IMR-90 (cell line): ENCODE measurements at regions not wholly inside any gene's neighbourhood (a gene's known extent, or its start where the extent isn't known, plus 50 kb on each side); places are given as distances from the start of the nearest gene placed in this dataset.

ENCODE experiments used
- ATAC-seq: fragments of 200-7000 bp; cut with Tn5 transposase; 2 replicates; pipeline ENCODE4 v1.9.1; 2020; ENCODE audit warnings: low read depth, mild to moderate bottlenecking, moderate library complexity
- BruUV-seq: library from RNA; stranded (reverse); fragments of 400-500 nt; replicated peaks from 2 replicates; lab custom pipeline; 2021; lab: Mats Ljungman, UMichigan
- CTCF ChIA-PET: fragments of 300-600 bp; formaldehyde crosslinking; extraction: SDS; loops from one replicate; lab custom pipeline; 2021; ENCODE audit warnings: antibody characterized with exemption; lab: Yijun Ruan, JAX
- POLR2A ChIA-PET: fragments of 300-600 bp; sonication (Branson Sonifier 250); formaldehyde crosslinking; loops from one replicate; lab custom pipeline; 2022; ENCODE audit warnings: antibody characterized with exemption; ENCODE audit not compliant: unreplicated experiment; lab: Charles Lee
- DNase-seq: peaks from one replicate; pipeline ENCODE4 v3.0.0; 2013
- H2AFZ ChIP-seq: replicated peaks from 2 replicates; pipeline ENCODE3; 2013; ENCODE audit warnings: low read length, mild to moderate bottlenecking; ENCODE audit not compliant: poor library complexity
- H2AK5ac ChIP-seq: 2 replicates; pipeline ENCODE4 v1.6.1; 2013; ENCODE audit warnings: low read depth, low read length, inconsistent platforms
- H2AK9ac ChIP-seq: replicated peaks from 2 replicates; pipeline ENCODE3; 2013; ENCODE audit warnings: mild to moderate bottlenecking, low read depth, low read length, moderate library complexity; ENCODE audit not compliant: poor library complexity
- H2BK120ac ChIP-seq: 2 replicates; pipeline ENCODE4 v1.6.1; 2013; ENCODE audit warnings: low read depth, low read length, inconsistent platforms
- H2BK15ac ChIP-seq: 3 replicates; pipeline ENCODE4 v1.6.1; 2013; ENCODE audit warnings: low read depth, low read length, inconsistent platforms
- H2BK20ac ChIP-seq: 2 replicates; pipeline ENCODE4 v1.6.1; 2013; ENCODE audit warnings: low read depth, mild to moderate bottlenecking, inconsistent platforms, low read length, moderate library complexity
- H2BK5ac ChIP-seq: 2 replicates; pipeline ENCODE4 v1.6.1; 2013; ENCODE audit warnings: mild to moderate bottlenecking, low read depth, low read length, inconsistent platforms; ENCODE audit not compliant: poor library complexity, severe bottlenecking
- H3K14ac ChIP-seq: replicated peaks from 2 replicates; pipeline ENCODE4 v1.6.1; 2013; ENCODE audit warnings: low read depth, low read length, inconsistent platforms
- H3K18ac ChIP-seq: 2 replicates; pipeline ENCODE4 v1.6.1; 2013; ENCODE audit warnings: low read depth, low read length, control low read depth
- H3K23ac ChIP-seq: 2 replicates; pipeline ENCODE4 v1.6.1; 2013; ENCODE audit warnings: low read depth, low read length, inconsistent platforms
- H3K27ac ChIP-seq: 2 replicates; pipeline ENCODE4 v1.5.1; 2013; ENCODE audit warnings: mild to moderate bottlenecking, control low read depth, low read length; ENCODE audit not compliant: insufficient read depth
- H3K27me3 ChIP-seq: 2 replicates; pipeline ENCODE4 v1.6.1; 2013; ENCODE audit warnings: low read length; ENCODE audit not compliant: control insufficient read depth, insufficient read depth
- H3K36me3 ChIP-seq: 2 replicates; pipeline ENCODE4 v1.6.1; 2013; ENCODE audit warnings: low read length, mixed read lengths; ENCODE audit not compliant: control insufficient read depth, insufficient read depth
- H3K4ac ChIP-seq: 2 replicates; pipeline ENCODE4 v1.6.1; 2013; ENCODE audit warnings: low read depth, low read length, inconsistent platforms
- H3K4me1 ChIP-seq: 2 replicates; pipeline ENCODE4 v1.6.1; 2013; ENCODE audit warnings: low read length, mixed read lengths; ENCODE audit not compliant: control insufficient read depth, insufficient read depth
- H3K4me2 ChIP-seq: 2 replicates; pipeline ENCODE4 v1.6.1; 2013; ENCODE audit warnings: low read depth, mild to moderate bottlenecking, control low read depth, low read length, moderate library complexity
- H3K4me3 ChIP-seq: 2 replicates; pipeline ENCODE4 v1.5.1; 2013; ENCODE audit warnings: low read depth, mild to moderate bottlenecking, control low read depth, low read length, moderate library complexity; ENCODE audit not compliant: insufficient read depth
- H3K56ac ChIP-seq: 2 replicates; pipeline ENCODE4 v1.6.1; 2013; ENCODE audit warnings: low read length, inconsistent platforms; ENCODE audit not compliant: insufficient read depth; ENCODE audit errors: extremely low read depth
- H3K79me1 ChIP-seq, 2 experiments: 2 replicates each; pipeline ENCODE4 v1.6.1; 2013; ENCODE audit warnings: low read length in 2 of 2, inconsistent platforms in 1 of 2, low read depth in 1 of 2
- H3K9ac ChIP-seq: 2 replicates; pipeline ENCODE4 v1.6.1; 2013; ENCODE audit warnings: low read depth, low read length, control low read depth
- H3K9me1 ChIP-seq: 2 replicates; pipeline ENCODE4 v1.6.1; 2013; ENCODE audit warnings: low read length, inconsistent platforms; ENCODE audit not compliant: insufficient read depth
- H3K9me3 ChIP-seq: 2 replicates; pipeline ENCODE4 v1.6.1; 2013; ENCODE audit warnings: low read length; ENCODE audit not compliant: control insufficient read depth, insufficient read depth
- H4K20me1 ChIP-seq: 2 replicates; pipeline ENCODE4 v1.6.1; 2013; ENCODE audit warnings: low read length, inconsistent platforms; ENCODE audit not compliant: insufficient read depth
- H4K5ac ChIP-seq: 2 replicates; pipeline ENCODE4 v1.6.1; 2013; ENCODE audit warnings: mild to moderate bottlenecking, low read depth, low read length, control low read depth
- H4K8ac ChIP-seq, 2 experiments: 2 replicates each; pipeline ENCODE4 v1.6.1; 2013; ENCODE audit warnings: low read depth in 2 of 2, low read length in 2 of 2, control low read depth in 1 of 2, inconsistent platforms in 1 of 2
- H4K91ac ChIP-seq: 2 replicates; pipeline ENCODE4 v1.6.1; 2013; ENCODE audit warnings: low read depth, low read length, inconsistent platforms; ENCODE audit not compliant: insufficient read depth
- BHLHE40 ChIP-seq: fragments of 150-350 bp; IDR thresholded peaks from 2 replicates; pipeline ENCODE4 v1.6.1; 2016; ENCODE audit warnings: mild to moderate bottlenecking, low read depth, low read length
- CEBPB ChIP-seq: IDR thresholded peaks from 2 replicates; pipeline ENCODE4 v1.6.1; 2012; ENCODE audit warnings: low read depth, low read length, improper control_type of control experiment
- CHD1 ChIP-seq: IDR thresholded peaks from 2 replicates; pipeline ENCODE4 v1.6.1; 2012; ENCODE audit warnings: low read depth, low read length, improper control_type of control experiment
- FOS ChIP-seq: fragments of 150-350 bp; IDR thresholded peaks from 2 replicates; pipeline ENCODE4 v1.6.1; 2016; ENCODE audit warnings: low read depth, low read length
- MAFK ChIP-seq: IDR thresholded peaks from 2 replicates; pipeline ENCODE4 v1.6.1; 2012; ENCODE audit warnings: low read depth, low read length, improper control_type of control experiment
- MAZ ChIP-seq: IDR thresholded peaks from 2 replicates; pipeline ENCODE4 v1.6.1; 2012; ENCODE audit warnings: low read depth, mild to moderate bottlenecking, low read length, improper control_type of control experiment, moderate library complexity, borderline replicate concordance
- MXI1 ChIP-seq: IDR thresholded peaks from 2 replicates; pipeline ENCODE4 v1.6.1; 2012; ENCODE audit warnings: low read depth, mild to moderate bottlenecking, low read length, moderate library complexity, borderline replicate concordance
- NFE2L2 ChIP-seq: fragments of 150-350 bp; IDR thresholded peaks from 2 replicates; pipeline ENCODE4 v1.6.1; 2016; ENCODE audit warnings: low read depth, mild to moderate bottlenecking, low read length
- POLR2A ChIP-seq: IDR thresholded peaks from 2 replicates; pipeline ENCODE4 v1.6.1; 2012; ENCODE audit warnings: mild to moderate bottlenecking, low read depth, low read length
- RAD21 ChIP-seq: IDR thresholded peaks from 2 replicates; pipeline ENCODE4 v1.6.1; 2012; ENCODE audit warnings: low read length, improper control_type of control experiment
- RCOR1 ChIP-seq: IDR thresholded peaks from 2 replicates; pipeline ENCODE4 v1.6.1; 2012; ENCODE audit warnings: mild to moderate bottlenecking, low read length, improper control_type of control experiment; ENCODE audit not compliant: insufficient replicate concordance
- SMC3 ChIP-seq: fragments of 150-350 bp; IDR thresholded peaks from 2 replicates; pipeline ENCODE4 v1.6.1; 2016; ENCODE audit warnings: low read depth, mild to moderate bottlenecking, antibody characterized with exemption, low read length, moderate library complexity
- WGBS, 2 experiments: methylation state at CpG; one replicate each; pipeline versions ENCODE4 v1.1.5 to v1.1.7; 2013; ENCODE audit warnings: missing lambda C conversion rate in 2 of 2; ENCODE audit not compliant: insufficient read length in 1 of 2; ENCODE audit errors: extremely low coverage in 2 of 2; 5-methylcytosine and 5-hydroxymethylcytosine counted together
- dilution Hi-C: fragments of 300-500 bp; cut with HindIII; formaldehyde crosslinking; loops from one replicate; pipeline ENCODE4 v1.14.3; 2018; ENCODE audit warnings: low sequenced_read_pairs; ENCODE audit not compliant: unreplicated experiment
- in situ Hi-C: fragments of 300-500 bp; cut with MboI; formaldehyde crosslinking; loops from 3 replicates; pipeline ENCODE4 v1.14.3; 2019; ENCODE audit warnings: low sequenced_read_pairs, inconsistent platforms, mixed read lengths
- intact Hi-C: fragments of 100-400 bp; cut with micrococcal nuclease; formaldehyde crosslinking; loops from 2 replicates; pipeline ENCODE4 v1.10.0; 2022
- TF ChIP-seq, protein P1 (sequence below): fragments of 150-350 bp; IDR thresholded peaks from 2 replicates; pipeline ENCODE4 v1.6.1; 2017; ENCODE audit warnings: mild to moderate bottlenecking, antibody characterized with exemption, low read length, low read depth
- TF ChIP-seq, protein P2 (sequence below): fragments of 150-350 bp; IDR thresholded peaks from 2 replicates; pipeline ENCODE4 v1.6.1; 2016; ENCODE audit warnings: low read depth, mild to moderate bottlenecking, low read length, moderate library complexity, borderline replicate concordance

DNA sequence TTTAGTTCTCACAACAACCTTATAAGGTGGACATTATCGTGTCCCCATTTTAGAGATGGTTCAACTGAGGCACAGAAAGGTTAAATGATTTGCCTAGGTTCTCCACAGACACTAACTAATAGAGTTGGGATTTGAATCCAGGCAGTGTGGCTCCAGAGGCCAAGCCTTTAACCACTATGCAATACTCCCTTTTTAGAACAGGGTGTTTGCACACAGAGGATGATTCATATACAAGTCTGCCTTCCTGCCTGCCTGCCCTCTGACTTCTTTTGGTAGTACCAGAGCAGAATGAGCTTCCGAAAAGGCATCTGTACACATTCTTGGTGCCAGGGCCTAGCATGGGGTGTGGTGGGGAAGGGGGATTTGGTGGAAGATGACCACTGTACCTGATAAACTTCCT lies 150.8 kb upstream of the ARHGEF9 start:
- no peak overlapping the region for H2BK15ac ChIP-seq
- POLR2A ChIA-PET = no interaction called here

More for the DNA sequence above, 150.8 kb upstream of the ARHGEF9 start:
- WGBS, 2 experiments = no CpG with 5 or more reads among the region's 2 CpGs
- CTCF ChIA-PET = no interaction called here
- no peak overlapping the region for H2BK5ac ChIP-seq
- intact Hi-C loops (no loop called here), dilution Hi-C loops (no loop called here), in situ Hi-C loops (no loop called here)
- H3K36me3 ChIP-seq = no peaks in the 10 kb centered on the region
- no peak overlapping the region for H3K23ac ChIP-seq
- H3K4me3 ChIP-seq = no peak overlapping the region
- peaks cover 6% of the 10 kb centered on the region; the same call in 1 of the 2 replicates for H3K9me3 ChIP-seq
- H3K18ac ChIP-seq = no peak overlapping the region
- no peak overlapping the region for H3K4me2 ChIP-seq
- H3K27me3 ChIP-seq = no peaks in the 10 kb centered on the region
- DNase-seq (no peak), ATAC-seq (no peak)
- H3K4ac ChIP-seq = no peak overlapping the region
- H4K8ac ChIP-seq = no peak overlapping the region
- H4K20me1 ChIP-seq = no peaks in the 10 kb centered on the region
- no peak overlapping the region for H2AK5ac ChIP-seq
- no peak overlapping the region for H3K27ac ChIP-seq
- H3K9me1 ChIP-seq = no peaks in the 10 kb centered on the region
- H2AFZ ChIP-seq = no peak overlapping the region
- H3K14ac ChIP-seq = no peak overlapping the region
- H3K79me1 ChIP-seq = no peaks in the 10 kb centered on the region
- no peak overlapping the region for H4K5ac ChIP-seq
- no peaks in the 10 kb centered on the region for H3K4me1 ChIP-seq
- no peak overlapping the region for H2BK120ac ChIP-seq
- no peak overlapping the region for H3K9ac ChIP-seq
- H3K56ac ChIP-seq = no peak overlapping the region
- BruUV-seq = no TSS peak
- H2AK9ac ChIP-seq = no peak overlapping the region
- H4K91ac ChIP-seq = no peak overlapping the region
- no peak overlapping the region for H2BK20ac ChIP-seq
- TF ChIP-seq FOS (no peak), MAZ (no peak), RAD21 (no peak), CHD1 (no peak), MAFK (no peak), BHLHE40 (no peak), NFE2L2 (no peak), SMC3 (no peak), POLR2A (no peak), CEBPB (no peak), RCOR1 (no peak), MXI1 (no peak)
- TF ChIP-seq, protein P1, sequence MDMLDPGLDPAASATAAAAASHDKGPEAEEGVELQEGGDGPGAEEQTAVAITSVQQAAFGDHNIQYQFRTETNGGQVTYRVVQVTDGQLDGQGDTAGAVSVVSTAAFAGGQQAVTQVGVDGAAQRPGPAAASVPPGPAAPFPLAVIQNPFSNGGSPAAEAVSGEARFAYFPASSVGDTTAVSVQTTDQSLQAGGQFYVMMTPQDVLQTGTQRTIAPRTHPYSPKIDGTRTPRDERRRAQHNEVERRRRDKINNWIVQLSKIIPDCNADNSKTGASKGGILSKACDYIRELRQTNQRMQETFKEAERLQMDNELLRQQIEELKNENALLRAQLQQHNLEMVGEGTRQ = no peak
- TF ChIP-seq, protein P2, sequence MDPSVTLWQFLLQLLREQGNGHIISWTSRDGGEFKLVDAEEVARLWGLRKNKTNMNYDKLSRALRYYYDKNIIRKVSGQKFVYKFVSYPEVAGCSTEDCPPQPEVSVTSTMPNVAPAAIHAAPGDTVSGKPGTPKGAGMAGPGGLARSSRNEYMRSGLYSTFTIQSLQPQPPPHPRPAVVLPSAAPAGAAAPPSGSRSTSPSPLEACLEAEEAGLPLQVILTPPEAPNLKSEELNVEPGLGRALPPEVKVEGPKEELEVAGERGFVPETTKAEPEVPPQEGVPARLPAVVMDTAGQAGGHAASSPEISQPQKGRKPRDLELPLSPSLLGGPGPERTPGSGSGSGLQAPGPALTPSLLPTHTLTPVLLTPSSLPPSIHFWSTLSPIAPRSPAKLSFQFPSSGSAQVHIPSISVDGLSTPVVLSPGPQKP = no peak
